ENCODE measurements at regions not wholly inside any gene's neighbourhood (a gene's known extent, or its start where the extent isn't known, plus 50 kb on each side); places are given as distances from the start of the nearest gene placed in this dataset.

DNA sequence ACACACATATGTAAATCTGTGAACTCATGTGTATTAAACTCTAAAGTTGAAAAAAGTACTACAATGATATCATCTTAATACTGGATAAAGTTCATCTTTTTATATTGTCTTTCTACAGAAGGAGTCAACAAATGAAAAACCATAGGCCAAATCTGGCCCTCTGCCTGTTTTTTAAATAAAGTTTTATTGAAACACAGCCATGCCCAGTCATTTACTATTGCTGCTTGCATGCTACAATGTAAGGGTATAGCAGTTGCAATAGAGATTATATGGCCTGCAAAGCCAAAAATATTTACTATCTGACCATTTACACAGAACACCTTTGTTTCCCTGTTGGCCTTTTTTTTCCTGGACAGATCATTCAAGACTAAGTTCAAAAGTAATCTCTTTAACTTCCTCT is 374.6 kb upstream of the ARID1B start:
- DNase-seq (no peak), ATAC-seq (no peak)
- H3K36me3 ChIP-seq, result no peaks in the 10 kb centered on the region
- intact Hi-C loops (cut with DNase I), result no loop called here
- no peaks in the 10 kb centered on the region for H3K4me1 ChIP-seq
- H3K9me3 ChIP-seq, result no peaks in the 10 kb centered on the region
- TF ChIP-seq, protein P1, sequence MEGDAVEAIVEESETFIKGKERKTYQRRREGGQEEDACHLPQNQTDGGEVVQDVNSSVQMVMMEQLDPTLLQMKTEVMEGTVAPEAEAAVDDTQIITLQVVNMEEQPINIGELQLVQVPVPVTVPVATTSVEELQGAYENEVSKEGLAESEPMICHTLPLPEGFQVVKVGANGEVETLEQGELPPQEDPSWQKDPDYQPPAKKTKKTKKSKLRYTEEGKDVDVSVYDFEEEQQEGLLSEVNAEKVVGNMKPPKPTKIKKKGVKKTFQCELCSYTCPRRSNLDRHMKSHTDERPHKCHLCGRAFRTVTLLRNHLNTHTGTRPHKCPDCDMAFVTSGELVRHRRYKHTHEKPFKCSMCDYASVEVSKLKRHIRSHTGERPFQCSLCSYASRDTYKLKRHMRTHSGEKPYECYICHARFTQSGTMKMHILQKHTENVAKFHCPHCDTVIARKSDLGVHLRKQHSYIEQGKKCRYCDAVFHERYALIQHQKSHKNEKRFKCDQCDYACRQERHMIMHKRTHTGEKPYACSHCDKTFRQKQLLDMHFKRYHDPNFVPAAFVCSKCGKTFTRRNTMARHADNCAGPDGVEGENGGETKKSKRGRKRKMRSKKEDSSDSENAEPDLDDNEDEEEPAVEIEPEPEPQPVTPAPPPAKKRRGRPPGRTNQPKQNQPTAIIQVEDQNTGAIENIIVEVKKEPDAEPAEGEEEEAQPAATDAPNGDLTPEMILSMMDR (IDR thresholded peaks at IDR 0.05), result no peak
- no peak overlapping the region for H3K4me3 ChIP-seq
- H3K27me3 ChIP-seq, result peaks cover 0 to 10% (median 0%) of the 10 kb centered on the region in 9 donors
- H3K27ac ChIP-seq, result no peak overlapping the region

DNA sequence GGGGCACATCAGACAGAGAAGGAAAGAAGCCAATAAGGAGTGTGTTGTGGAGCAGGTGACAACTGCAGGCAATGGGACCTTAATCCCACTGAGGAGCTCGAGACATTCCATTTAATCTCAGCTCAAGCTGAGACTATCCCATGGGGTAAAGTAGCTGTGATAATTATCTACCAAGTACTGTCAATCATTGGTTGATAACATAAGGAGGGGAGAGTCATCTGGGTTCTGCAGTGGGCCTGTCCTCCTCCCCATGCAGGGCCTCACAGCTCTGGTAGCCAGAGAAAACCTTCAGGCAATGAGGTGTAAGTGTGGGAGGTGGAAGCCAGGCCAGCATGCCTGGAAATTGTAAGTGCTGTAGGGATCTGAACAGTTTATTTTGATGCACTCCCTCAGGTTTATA is 375.0 kb upstream of the ARID1B start:
- intact Hi-C loops (cut with DNase I), result no loop called here
- Histone ChIP-seq H3K4me1 (no peaks in the 10 kb centered on the region), H3K9me3 (no peaks in the 10 kb centered on the region), H3K36me3 (no peaks in the 10 kb centered on the region), H3K4me3 (no peak overlapping the region), H3K27ac (no peak overlapping the region), H3K27me3 (peaks cover 0 to 13% (median under 1%) of the 10 kb centered on the region in 9 donors)
- DNase-seq (no peak), ATAC-seq (no peak)
- TF ChIP-seq POLR2A (IDR thresholded peaks at IDR 0.05), result no peak
- TF ChIP-seq, protein P1 (IDR thresholded peaks at IDR 0.05), result no peak
- WGBS, 4 donors, result 60 to 71% (median 68%) methylated on average over 1 of the region's 1 CpG

DNA sequence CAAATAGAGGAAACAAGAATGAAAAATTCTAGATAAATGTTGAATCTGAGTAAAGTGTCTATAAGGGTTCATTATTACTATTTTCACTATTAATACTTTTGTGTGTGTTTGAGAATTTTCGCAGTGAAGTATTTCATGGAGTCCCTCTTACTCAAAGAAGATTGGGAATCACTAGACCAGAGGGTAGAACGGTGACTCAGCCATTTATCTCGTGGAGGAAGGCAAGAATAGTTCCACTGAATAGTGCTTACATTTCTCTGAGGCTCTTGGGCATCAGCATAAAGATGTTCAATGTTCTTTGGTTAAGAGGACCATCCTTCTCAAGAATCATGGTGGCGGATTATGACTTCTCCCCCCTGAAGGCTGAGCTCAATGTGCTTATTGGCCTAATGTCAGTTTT is 376.7 kb upstream of the ARID1B start:
- Histone ChIP-seq H3K4me3 (no peak overlapping the region), H3K36me3 (no peaks in the 10 kb centered on the region), H3K27ac (no peak overlapping the region), H3K27me3 (peaks cover 0 to 19% (median 7%) of the 10 kb centered on the region in 9 donors), H3K4me1 (peaks cover 0 to 5% (median 0%) of the 10 kb centered on the region in 12 donors), H3K9me3 (no peaks in the 10 kb centered on the region)
- intact Hi-C loops (cut with DNase I), result no loop called here
- no peak for ATAC-seq
- no peak for TF ChIP-seq POLR2A (IDR thresholded peaks at IDR 0.05)
- TF ChIP-seq, protein P1 (IDR thresholded peaks at IDR 0.05), result no peak
- DNase-seq, result no peak
- WGBS, 4 donors, result 51 to 73% (median 69%) methylated on average over 4 of the region's 4 CpGs

DNA sequence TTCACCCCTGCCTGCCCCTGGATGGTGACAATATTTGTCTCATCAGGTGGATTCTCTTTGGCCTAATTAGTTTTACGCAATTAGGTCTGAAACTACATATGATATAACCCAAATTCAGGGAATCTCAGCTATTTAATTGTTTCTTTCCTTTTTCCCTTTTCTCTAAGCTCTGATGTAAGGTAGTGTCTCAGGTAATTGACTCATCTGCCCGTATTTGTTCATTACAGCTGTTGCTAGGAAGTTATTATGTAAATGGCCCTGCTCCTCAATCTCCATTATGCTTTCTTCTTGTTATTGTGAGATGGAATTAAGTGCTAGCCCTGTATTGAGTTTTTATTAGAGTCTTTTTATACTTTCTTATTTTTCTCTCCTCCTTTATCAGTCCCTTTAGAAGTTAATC is 378.2 kb upstream of the ARID1B start:
- intact Hi-C loops (cut with DNase I), result no loop called here

More for the DNA sequence above, 378.2 kb upstream of the ARID1B start:
- Histone ChIP-seq H3K27ac (no peak overlapping the region), H3K36me3 (no peaks in the 10 kb centered on the region), H3K9me3 (no peaks in the 10 kb centered on the region), H3K27me3 (peaks cover 0 to 19% (median 7%) of the 10 kb centered on the region in 9 donors), H3K4me1 (peaks cover 0 to 5% (median 0%) of the 10 kb centered on the region in 12 donors), H3K4me3 (no peak overlapping the region)
- TF ChIP-seq POLR2A (IDR thresholded peaks at IDR 0.05), result no peak
- TF ChIP-seq, protein P1 (IDR thresholded peaks at IDR 0.05), result no peak
- DNase-seq, result no peak
- ATAC-seq, result no peak
- WGBS, 4 donors, result 92 to 94% (median 93%) methylated on average over 2 of the region's 2 CpGs
